ENCODE measurements at regions not wholly inside any gene's neighbourhood (a gene's known extent, or its start where the extent isn't known, plus 50 kb on each side); places are given as distances from the start of the nearest gene placed in this dataset.
A peak's percentile ranks its signal among the peaks of the same experiment; 100 is the strongest.

DNA sequence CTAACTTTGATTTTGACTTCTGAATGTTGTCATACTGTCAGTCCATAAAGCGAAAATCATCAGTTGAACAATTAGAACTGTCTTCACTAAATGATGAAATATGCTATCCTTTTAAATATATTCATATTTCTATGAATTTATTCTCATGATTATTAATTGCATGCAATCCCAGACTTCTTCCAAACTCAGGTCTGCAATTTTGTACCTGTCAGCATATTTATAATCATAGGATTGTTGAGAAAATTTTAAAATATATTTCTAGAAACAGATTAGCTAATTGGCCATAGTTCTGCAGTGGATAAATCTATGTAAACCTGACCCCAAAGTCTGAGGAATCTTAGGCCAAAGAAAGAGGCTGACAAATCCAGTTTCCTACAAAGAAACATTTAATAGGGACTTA is 347.5 kb downstream of the SLCO4C1 start:
- DNase-seq (no peak), FAIRE-seq (no peak), ATAC-seq (no peak)
- no peak overlapping the region for H3K27ac ChIP-seq
- H3K36me3 ChIP-seq: no peaks in the 10 kb centered on the region
- no peak overlapping the region for H3K4me3 ChIP-seq
- H3K27me3 ChIP-seq: no peaks in the 10 kb centered on the region
- H3K4me1 ChIP-seq: no peaks in the 10 kb centered on the region
- intact Hi-C loops (cut with DNase I): loop anchor here in 1 of 3 donors (10.0 kb wide), 1 partner anchor 276 kb away; no protein-coding TSS in a partner anchor
- WGBS, 2 donors: 95 to 100% methylated on average over 1 of the region's 1 CpG
- no peaks in the 10 kb centered on the region for H3K9me3 ChIP-seq
- TF ChIP-seq, protein P1, sequence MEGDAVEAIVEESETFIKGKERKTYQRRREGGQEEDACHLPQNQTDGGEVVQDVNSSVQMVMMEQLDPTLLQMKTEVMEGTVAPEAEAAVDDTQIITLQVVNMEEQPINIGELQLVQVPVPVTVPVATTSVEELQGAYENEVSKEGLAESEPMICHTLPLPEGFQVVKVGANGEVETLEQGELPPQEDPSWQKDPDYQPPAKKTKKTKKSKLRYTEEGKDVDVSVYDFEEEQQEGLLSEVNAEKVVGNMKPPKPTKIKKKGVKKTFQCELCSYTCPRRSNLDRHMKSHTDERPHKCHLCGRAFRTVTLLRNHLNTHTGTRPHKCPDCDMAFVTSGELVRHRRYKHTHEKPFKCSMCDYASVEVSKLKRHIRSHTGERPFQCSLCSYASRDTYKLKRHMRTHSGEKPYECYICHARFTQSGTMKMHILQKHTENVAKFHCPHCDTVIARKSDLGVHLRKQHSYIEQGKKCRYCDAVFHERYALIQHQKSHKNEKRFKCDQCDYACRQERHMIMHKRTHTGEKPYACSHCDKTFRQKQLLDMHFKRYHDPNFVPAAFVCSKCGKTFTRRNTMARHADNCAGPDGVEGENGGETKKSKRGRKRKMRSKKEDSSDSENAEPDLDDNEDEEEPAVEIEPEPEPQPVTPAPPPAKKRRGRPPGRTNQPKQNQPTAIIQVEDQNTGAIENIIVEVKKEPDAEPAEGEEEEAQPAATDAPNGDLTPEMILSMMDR (IDR thresholded peaks at IDR 0.05): no peak

GRCh38 chr5:101943784-101944183 is 352.3 kb downstream of the SLCO4C1 start:
- Histone ChIP-seq H3K4me1 (no peaks in the 10 kb centered on the region), H3K36me3 (no peaks in the 10 kb centered on the region), H3K27me3 (no peaks in the 10 kb centered on the region), H3K4me3 (no peak overlapping the region), H3K9me3 (no peaks in the 10 kb centered on the region), H3K27ac (no peak overlapping the region)
- TF ChIP-seq, protein P1 (IDR thresholded peaks at IDR 0.05): no peak
- ATAC-seq (no peak), DNase-seq (no peak), FAIRE-seq (no peak)
- 26 to 32% methylated on average over 1 of the region's 1 CpG for WGBS, 2 donors
- intact Hi-C loops (cut with DNase I): loop anchor here in 1 of 3 donors (10.0 kb wide), 1 partner anchor 281 kb away; no protein-coding TSS in a partner anchor

- WGBS, 2 donors: 41 to 46% methylated on average over 8 of the region's 8 CpGs
- Histone ChIP-seq H3K9me3 (no peaks in the 10 kb centered on the region), H3K4me1 (no peaks in the 10 kb centered on the region), H3K27me3 (no peaks in the 10 kb centered on the region), H3K4me3 (no peak overlapping the region), H3K27ac (no peak overlapping the region), H3K36me3 (no peaks in the 10 kb centered on the region)
- no peak for FAIRE-seq
- ATAC-seq: peak; percentile 60 to 93 (median 88)
- TF ChIP-seq, protein P1 (IDR thresholded peaks at IDR 0.05): peak in 3 of 4 donors; percentile 53 to 63 (median 54)
- intact Hi-C loops (cut with DNase I): loop anchor here in 1 of 3 donors (10.0 kb wide), 1 partner anchor 282 kb away; no protein-coding TSS in a partner anchor
- DNase-seq: peak in 3 of 6 donors; percentile 20 to 38 (median 21)
Measured at GRCh38 chr5:101942321-101942882, 353.7 kb downstream of the SLCO4C1 start.

DNA sequence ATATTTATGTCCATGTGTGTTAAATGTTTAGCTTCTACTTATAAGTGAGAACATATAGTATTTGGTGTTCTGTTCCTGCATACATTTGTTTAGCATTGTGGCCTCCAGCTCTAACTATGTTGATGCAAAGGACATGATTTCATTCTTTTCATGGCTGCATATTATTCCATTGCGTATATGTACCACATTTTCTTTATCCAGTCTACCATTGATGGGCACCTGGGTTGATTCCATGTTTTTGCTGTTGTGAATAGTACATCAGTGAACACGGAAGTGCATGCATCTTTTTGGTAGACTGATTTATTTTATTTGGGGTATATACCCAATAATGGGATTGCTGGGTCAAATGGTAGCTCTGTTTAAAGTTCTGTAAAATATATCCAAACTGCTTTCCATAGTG is 359.0 kb downstream of the SLCO4C1 start:
- intact Hi-C loops (cut with DNase I): no loop called here
- no peaks in the 10 kb centered on the region for H3K4me1 ChIP-seq
- FAIRE-seq (no peak), ATAC-seq (no peak), DNase-seq (no peak)
- WGBS, 2 donors: 68 to 85% methylated on average over 2 of the region's 2 CpGs
- H3K36me3 ChIP-seq: no peaks in the 10 kb centered on the region
- TF ChIP-seq, protein P1 (IDR thresholded peaks at IDR 0.05): no peak
- H3K27me3 ChIP-seq: no peaks in the 10 kb centered on the region
- H3K9me3 ChIP-seq: no peaks in the 10 kb centered on the region
- no peak overlapping the region for H3K27ac ChIP-seq
- no peak overlapping the region for H3K4me3 ChIP-seq

DNA sequence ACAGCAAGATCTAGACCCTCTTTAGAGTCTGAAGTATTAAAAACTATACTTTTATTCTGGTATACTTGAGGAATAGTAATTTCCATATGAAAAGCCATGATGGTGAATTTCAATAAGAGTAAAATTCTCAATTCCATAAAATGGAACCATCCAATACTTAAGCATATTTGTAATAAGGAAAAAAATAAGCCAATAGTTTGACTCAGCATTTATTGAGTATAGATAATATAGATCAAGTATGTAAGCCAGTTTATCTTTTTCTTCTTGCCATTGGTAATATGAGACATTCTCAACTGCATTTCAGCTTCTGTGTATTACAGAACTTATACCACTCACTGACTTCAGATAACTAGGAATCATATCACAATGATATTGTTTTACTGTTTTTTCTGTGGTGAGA is 361.0 kb downstream of the SLCO4C1 start:
- Histone ChIP-seq H3K4me1 (no peaks in the 10 kb centered on the region), H3K27me3 (no peaks in the 10 kb centered on the region), H3K36me3 (no peaks in the 10 kb centered on the region), H3K9me3 (no peaks in the 10 kb centered on the region), H3K27ac (no peak overlapping the region), H3K4me3 (no peak overlapping the region)
- ATAC-seq (no peak), DNase-seq (no peak), FAIRE-seq (no peak)
- TF ChIP-seq, protein P1 (IDR thresholded peaks at IDR 0.05): no peak
- intact Hi-C loops (cut with DNase I): no loop called here
